Calu3 (cell line): ENCODE measurements at regions not wholly inside any gene's neighbourhood (a gene's known extent, or its start where the extent isn't known, plus 50 kb on each side); places are given as distances from the start of the nearest gene placed in this dataset.
A peak's percentile ranks its signal among the peaks of the same experiment; 100 is the strongest.

Source experiments
- BruUV-seq: library from RNA; stranded (reverse); fragments of 400-500 nt; replicated peaks from 2 replicates; lab custom pipeline; 2021; lab: Mats Ljungman, UMichigan
- CTCF ChIA-PET: fragments of 300-600 bp; sonication (Branson Sonifier 250); formaldehyde crosslinking; loops from one replicate; lab custom pipeline; 2022; ENCODE audit warnings: antibody characterized with exemption; lab: Charles Lee
- DNase-seq: peaks from one replicate; pipeline ENCODE4 v3.0.0; 2022
- H3K27ac Mint-ChIP-seq: one replicate; pipeline ENCODE4 v1.8.0; 2022; ENCODE audit warnings: mixed read lengths; ENCODE audit not compliant: unreplicated experiment
- H3K27me3 Mint-ChIP-seq: one replicate; pipeline ENCODE4 v1.8.0; 2022; ENCODE audit warnings: mixed read lengths; ENCODE audit not compliant: unreplicated experiment
- H3K36me3 Mint-ChIP-seq: one replicate; pipeline ENCODE4 v1.8.0; 2022; ENCODE audit warnings: mild to moderate bottlenecking, moderate library complexity, mixed read lengths; ENCODE audit not compliant: insufficient read depth, unreplicated experiment
- H3K4me1 Mint-ChIP-seq: one replicate; pipeline ENCODE4 v1.8.0; 2022; ENCODE audit warnings: mild to moderate bottlenecking, low read depth, mixed read lengths; ENCODE audit not compliant: unreplicated experiment
- H3K4me3 Mint-ChIP-seq: one replicate; pipeline ENCODE4 v1.8.0; 2022; ENCODE audit warnings: mild to moderate bottlenecking, low read depth, moderate library complexity, mixed read lengths; ENCODE audit not compliant: unreplicated experiment
- H3K9me3 Mint-ChIP-seq: one replicate; pipeline ENCODE4 v1.8.0; 2022; ENCODE audit warnings: low read depth, mixed read lengths; ENCODE audit not compliant: unreplicated experiment
- intact Hi-C: fragments of 100-400 bp; cut with micrococcal nuclease; formaldehyde crosslinking; loops from one replicate; pipeline ENCODE4 v1.10.0; 2022; ENCODE audit not compliant: unreplicated experiment
- TF ChIP-seq, protein P1 (sequence below): fragments of 200-600 bp; IDR thresholded peaks from one replicate; pipeline ENCODE4 v1.8.0; 2022; ENCODE audit warnings: antibody characterized with exemption; ENCODE audit not compliant: unreplicated experiment

DNA sequence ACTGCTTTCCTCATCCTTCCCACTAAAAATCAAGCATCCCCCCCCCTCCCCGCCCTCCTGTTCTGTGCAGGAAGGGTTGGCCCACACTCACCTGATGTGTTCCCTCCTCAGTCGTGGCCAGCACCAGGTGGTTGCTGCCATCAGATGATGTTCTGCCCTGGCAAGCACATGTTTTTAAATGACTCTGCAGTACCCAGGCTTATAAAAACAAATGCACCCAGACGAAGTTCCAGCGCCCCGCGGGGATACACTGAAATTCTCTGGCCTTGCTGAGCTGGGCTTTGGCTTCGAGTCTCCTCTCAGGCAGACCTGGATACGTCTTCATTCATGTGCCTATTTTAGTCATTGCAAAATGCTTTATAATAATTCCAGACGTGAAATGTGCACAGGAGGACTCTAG is 316.3 kb downstream of the DLEU7 start:
- Mint-ChIP-seq H3K36me3 (no peaks in the 10 kb centered on the region), H3K4me3 (no peak overlapping the region), H3K27me3 (no peaks in the 10 kb centered on the region), H3K9me3 (no peaks in the 10 kb centered on the region), H3K4me1 (peaks cover 13% of the 10 kb centered on the region), H3K27ac (no peak overlapping the region)
- TF ChIP-seq, protein P1, sequence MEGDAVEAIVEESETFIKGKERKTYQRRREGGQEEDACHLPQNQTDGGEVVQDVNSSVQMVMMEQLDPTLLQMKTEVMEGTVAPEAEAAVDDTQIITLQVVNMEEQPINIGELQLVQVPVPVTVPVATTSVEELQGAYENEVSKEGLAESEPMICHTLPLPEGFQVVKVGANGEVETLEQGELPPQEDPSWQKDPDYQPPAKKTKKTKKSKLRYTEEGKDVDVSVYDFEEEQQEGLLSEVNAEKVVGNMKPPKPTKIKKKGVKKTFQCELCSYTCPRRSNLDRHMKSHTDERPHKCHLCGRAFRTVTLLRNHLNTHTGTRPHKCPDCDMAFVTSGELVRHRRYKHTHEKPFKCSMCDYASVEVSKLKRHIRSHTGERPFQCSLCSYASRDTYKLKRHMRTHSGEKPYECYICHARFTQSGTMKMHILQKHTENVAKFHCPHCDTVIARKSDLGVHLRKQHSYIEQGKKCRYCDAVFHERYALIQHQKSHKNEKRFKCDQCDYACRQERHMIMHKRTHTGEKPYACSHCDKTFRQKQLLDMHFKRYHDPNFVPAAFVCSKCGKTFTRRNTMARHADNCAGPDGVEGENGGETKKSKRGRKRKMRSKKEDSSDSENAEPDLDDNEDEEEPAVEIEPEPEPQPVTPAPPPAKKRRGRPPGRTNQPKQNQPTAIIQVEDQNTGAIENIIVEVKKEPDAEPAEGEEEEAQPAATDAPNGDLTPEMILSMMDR = no peak
- intact Hi-C loops = no loop called here
- CTCF ChIA-PET = no interaction called here
- BruUV-seq = no TSS peak
- DNase-seq = no peak

DNA sequence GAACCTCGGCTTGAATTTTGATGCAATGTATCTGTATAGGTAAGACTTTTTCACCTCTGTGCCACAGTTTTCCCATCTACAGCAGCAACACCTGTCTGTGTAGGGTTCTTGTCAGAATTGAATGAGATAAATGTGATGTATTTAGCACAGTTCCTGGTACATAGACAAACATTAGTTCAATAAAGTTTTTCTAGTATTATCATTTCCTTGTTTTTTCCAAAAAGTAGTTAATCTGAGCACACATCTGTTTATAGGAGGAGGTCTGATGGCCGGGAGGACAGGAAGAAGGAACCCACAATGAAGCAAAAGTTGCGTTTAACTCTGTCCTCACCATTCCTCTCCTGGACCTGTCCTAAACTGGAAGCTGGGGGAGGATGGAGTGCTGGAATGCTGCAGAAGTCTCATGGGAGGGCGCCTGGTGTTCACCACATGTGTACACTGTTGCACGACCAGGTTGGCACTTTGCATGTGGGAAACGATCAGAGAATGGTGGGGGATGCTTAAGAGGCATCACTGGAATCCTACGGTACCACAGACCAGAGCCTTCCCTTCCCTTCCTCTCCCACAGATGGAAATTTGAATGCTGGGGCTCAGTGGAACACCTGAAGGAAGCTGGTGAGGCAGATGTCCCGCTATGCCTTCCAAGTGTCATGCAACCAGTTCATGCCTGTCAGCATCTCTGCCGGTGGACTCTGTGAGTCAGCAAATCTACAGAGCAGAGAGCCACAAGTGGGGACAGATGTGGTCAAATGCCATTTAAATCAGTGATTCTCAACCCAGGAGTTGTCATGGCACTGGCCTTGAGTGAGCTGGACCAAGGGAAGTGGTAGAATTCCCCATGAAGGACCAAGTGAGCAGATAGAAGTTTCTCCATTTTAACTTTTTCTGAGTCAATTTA is 315.6 kb downstream of the DLEU7 start:
- TF ChIP-seq, protein P1 = no peak
- no peak overlapping the region for H3K27ac Mint-ChIP-seq
- no TSS peak for BruUV-seq

DNA sequence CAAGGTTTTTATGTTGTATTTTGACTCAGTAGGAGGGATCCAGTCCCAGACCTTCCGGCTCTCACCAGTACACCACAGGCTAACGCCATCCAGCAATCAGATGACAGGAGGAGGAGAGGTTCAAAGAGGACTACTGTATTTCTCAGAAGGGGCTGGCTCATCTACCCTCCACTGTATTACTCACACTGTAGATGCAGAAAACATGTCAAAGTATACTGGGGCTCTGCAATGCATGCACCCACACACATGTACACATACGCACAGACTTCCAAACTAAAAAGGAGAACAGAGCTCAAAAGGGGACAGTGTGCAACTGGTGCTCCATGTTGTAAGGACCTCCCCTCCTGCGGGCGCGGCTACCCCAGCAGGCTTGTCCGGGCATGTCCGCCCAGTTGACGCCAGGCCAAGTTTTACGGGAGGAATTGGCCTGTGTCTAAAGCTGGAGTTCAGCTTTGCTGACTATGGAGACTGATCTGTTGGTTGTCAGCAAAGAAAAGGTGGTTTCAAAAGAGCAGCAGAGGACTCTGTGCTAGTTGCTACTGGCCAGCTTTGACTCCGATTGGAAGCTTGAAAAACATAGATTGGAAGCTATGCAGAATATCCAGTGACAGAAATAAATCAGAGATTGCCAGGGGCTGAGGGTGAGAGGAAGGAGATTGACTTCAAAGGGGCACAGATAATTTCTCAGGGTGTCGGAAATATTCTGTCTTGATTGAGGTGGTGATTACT is 314.2 kb downstream of the DLEU7 start:
- TF ChIP-seq, protein P1 = no peak
- Mint-ChIP-seq H3K36me3 (no peaks in the 10 kb centered on the region), H3K4me3 (no peak overlapping the region), H3K9me3 (no peaks in the 10 kb centered on the region), H3K27me3 (no peaks in the 10 kb centered on the region), H3K4me1 (peaks cover 11% of the 10 kb centered on the region), H3K27ac (peak overlapping the region; percentile 19)
- DNase-seq = peak; percentile 34
- CTCF ChIA-PET = no interaction called here
- BruUV-seq = no TSS peak
- intact Hi-C loops = no loop called here

More for the DNA sequence above, 315.6 kb downstream of the DLEU7 start:
- Mint-ChIP-seq H3K36me3 (no peaks in the 10 kb centered on the region), H3K4me1 (peaks cover 11% of the 10 kb centered on the region), H3K4me3 (no peak overlapping the region), H3K9me3 (no peaks in the 10 kb centered on the region), H3K27me3 (no peaks in the 10 kb centered on the region)
- intact Hi-C loops = no loop called here
- DNase-seq = no peak
- CTCF ChIA-PET = no interaction called here

DNA sequence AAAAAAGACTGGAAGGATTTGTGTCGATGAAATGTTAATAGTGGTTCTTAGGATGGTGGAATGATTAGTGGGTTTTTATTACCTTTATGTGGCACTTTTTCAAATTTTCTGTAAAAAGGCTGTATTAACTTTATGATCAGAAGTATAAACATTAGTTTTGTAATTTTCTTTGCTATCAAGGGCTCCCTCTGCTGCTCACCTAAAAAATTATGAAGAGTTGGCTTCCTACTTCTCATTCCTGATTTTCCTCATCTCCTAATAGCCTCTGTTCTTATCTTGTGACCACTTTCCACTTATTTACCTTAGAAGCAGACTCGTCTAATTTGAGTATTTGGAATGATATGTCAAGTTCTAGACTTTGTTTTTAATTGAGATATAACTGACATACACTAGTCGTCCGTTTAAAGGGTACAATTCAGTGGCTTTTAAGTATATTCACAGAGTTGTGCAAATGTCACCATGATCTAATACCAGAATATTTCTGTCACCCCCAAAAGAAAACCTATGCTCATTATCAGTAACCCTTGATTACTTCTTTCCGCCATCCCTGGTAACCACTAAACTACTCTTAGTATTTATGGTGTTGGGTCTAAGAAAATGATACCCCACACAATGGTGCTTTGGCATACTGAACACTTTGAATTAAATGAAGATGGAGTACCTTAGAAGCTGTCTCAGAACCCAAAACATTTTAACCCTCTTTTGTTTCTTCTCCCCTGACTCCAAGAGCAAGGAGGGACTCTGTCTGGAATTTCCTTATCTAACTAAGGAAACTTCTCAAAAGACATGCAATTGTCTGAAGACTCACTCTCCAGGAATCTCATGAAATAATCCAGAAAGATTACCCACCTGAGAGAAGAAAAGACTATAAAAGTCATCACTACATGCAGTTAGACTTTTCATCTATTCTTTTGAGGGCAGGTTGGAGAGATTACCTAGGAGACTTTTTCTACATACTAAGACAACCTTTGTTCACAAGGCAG is 311.3 kb downstream of the DLEU7 start:
- no peak overlapping the region for H3K27ac Mint-ChIP-seq
- TF ChIP-seq, protein P1 = no peak
- H3K4me3 Mint-ChIP-seq = no peak overlapping the region
- peaks cover 6% of the 10 kb centered on the region for H3K9me3 Mint-ChIP-seq
- no peaks in the 10 kb centered on the region for H3K27me3 Mint-ChIP-seq
- CTCF ChIA-PET = no interaction called here
- intact Hi-C loops = loop anchor here (1.0 to 10.0 kb wide), 4 partner anchors 157 to 555 kb away; no protein-coding TSS in a partner anchor
- H3K4me1 Mint-ChIP-seq = peaks cover 11% of the 10 kb centered on the region
- H3K36me3 Mint-ChIP-seq = no peaks in the 10 kb centered on the region
- BruUV-seq = no TSS peak
- no peak for DNase-seq
